CD4-positive, alpha-beta T cell (primary cell): ENCODE measurements at regions not wholly inside any gene's neighbourhood (a gene's known extent, or its start where the extent isn't known, plus 50 kb on each side); places are given as distances from the start of the nearest gene placed in this dataset.

Experiments
- ATAC-seq: fragments of 200-7000 bp; cut with Tn5 transposase; one replicate; pipeline ENCODE4 v1.10.0; 2022; ENCODE audit warnings: mild to moderate bottlenecking; ENCODE audit not compliant: poor library complexity
- CTCF ChIA-PET: fragments of 350-600 bp; sonication (Branson Sonifier 250); formaldehyde crosslinking; loops from one replicate; lab custom pipeline; 2021; ENCODE audit warnings: antibody characterized with exemption, inconsistent platforms; lab: Charles Lee
- POLR2A ChIA-PET: fragments of 350-600 bp; sonication (Branson Sonifier 250); formaldehyde crosslinking; loops from one replicate; lab custom pipeline; 2021; ENCODE audit warnings: antibody characterized with exemption, inconsistent platforms; lab: Charles Lee
- DNase-seq, 14 experiments: peaks; one replicate each; pipeline ENCODE4 v3.0.0-alpha.2; 2013 to 2020; ENCODE audit warnings: mixed read lengths in 2 of 14
- H3K27ac ChIP-seq, 2 donors: one replicate each; pipeline versions ENCODE4 v1.5.1 to v1.7.0; 2013; ENCODE audit warnings: low read length in 2 of 2, low read depth in 1 of 2, mild to moderate bottlenecking in 1 of 2
- H3K27me3 ChIP-seq, 2 experiments: 1 replicate in 1 of 2; 2 replicates in 1 of 2; pipeline versions ENCODE4 v1.6.1 to v1.7.0; 2013; ENCODE audit warnings: low read length in 2 of 2, control low read depth in 1 of 2, mild to moderate bottlenecking in 1 of 2, moderate library complexity in 1 of 2; ENCODE audit not compliant: insufficient read depth in 2 of 2, control insufficient read depth in 1 of 2
- H3K36me3 ChIP-seq: one replicate; pipeline ENCODE4 v1.6.1; 2013; ENCODE audit warnings: low read length, control low read depth; ENCODE audit not compliant: insufficient read depth
- H3K4me1 ChIP-seq: one replicate; pipeline ENCODE4 v1.6.1; 2013; ENCODE audit warnings: low read length, control low read depth; ENCODE audit not compliant: insufficient read depth
- H3K4me3 ChIP-seq: one replicate; pipeline ENCODE4 v1.5.1; 2013; ENCODE audit warnings: mild to moderate bottlenecking, low read length, moderate library complexity
- H3K9me3 ChIP-seq, 2 experiments: 1 replicate in 1 of 2; 2 replicates in 1 of 2; pipeline versions ENCODE4 v1.6.1 to v1.7.0; 2013; ENCODE audit warnings: low read length in 2 of 2, mild to moderate bottlenecking in 2 of 2, control low read depth in 1 of 2, moderate library complexity in 1 of 2; ENCODE audit not compliant: control insufficient read depth in 1 of 2, insufficient read depth in 1 of 2
- H3K27ac Mint-ChIP-seq: one replicate; pipeline ENCODE4 v1.8.0; 2020; ENCODE audit warnings: mixed read lengths
- H3K27me3 Mint-ChIP-seq: one replicate; pipeline ENCODE4 v1.8.0; 2021; ENCODE audit warnings: mixed read lengths
- H3K36me3 Mint-ChIP-seq: one replicate; pipeline ENCODE4 v1.8.0; 2021; ENCODE audit warnings: low read depth, mixed read lengths
- H3K4me1 Mint-ChIP-seq: one replicate; pipeline ENCODE4 v1.8.0; 2021; ENCODE audit warnings: low read depth, mixed read lengths
- H3K4me3 Mint-ChIP-seq: one replicate; pipeline ENCODE4 v1.8.0; 2020; ENCODE audit warnings: mild to moderate bottlenecking, mixed read lengths
- H3K9me3 Mint-ChIP-seq: one replicate; pipeline ENCODE4 v1.8.0; 2020; ENCODE audit warnings: mixed read lengths
- intact Hi-C, 2 experiments: fragments of 100-400 bp; cut with DNase I in 1 of 2; cut with micrococcal nuclease in 1 of 2; formaldehyde crosslinking; loops; one replicate each; pipeline versions ENCODE4 v1.15.1 to v1.9.0; 2023 to 2025; cut with DNase I, micrococcal nuclease
- TF ChIP-seq, protein P1 (sequence below): fragments of 200-600 bp; IDR thresholded peaks from one replicate; pipeline ENCODE4 v1.8.0; 2022; ENCODE audit warnings: antibody characterized with exemption, mild to moderate bottlenecking

DNA sequence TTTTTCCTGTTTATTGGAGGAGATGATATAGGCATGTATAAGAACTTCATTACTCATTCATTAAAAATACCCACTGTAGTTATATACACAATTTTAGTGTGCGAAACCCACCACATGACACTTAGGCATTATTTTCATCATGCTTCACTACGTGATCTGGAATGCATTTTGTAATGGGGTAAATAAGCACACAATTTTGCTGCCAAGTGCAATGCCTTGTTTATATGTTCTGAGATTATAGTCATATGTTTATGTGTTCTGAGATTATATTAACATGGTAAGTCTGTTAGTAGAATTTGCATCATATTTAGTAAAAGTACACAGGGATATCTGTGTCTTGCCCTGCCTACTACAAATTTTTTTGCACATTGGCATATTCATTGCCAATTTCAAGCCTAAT is 1123.0 kb downstream of the LRFN5 start:
- Histone ChIP-seq H3K4me3 (no peak overlapping the region), H3K9me3 (peaks cover 0 to 6% of the 10 kb centered on the region in 2 experiments), H3K27ac (no peak overlapping the region), H3K27me3 (no peaks in the 10 kb centered on the region), H3K4me1 (no peaks in the 10 kb centered on the region), H3K36me3 (no peaks in the 10 kb centered on the region)
- intact Hi-C loops, result no loop called here
- H3K4me3 Mint-ChIP-seq, result no peak overlapping the region
- ChIA-PET CTCF (no interaction called here), POLR2A (no interaction called here)
- ATAC-seq (no peak), DNase-seq (no peak)
- no peaks in the 10 kb centered on the region for H3K27me3 Mint-ChIP-seq
- no peaks in the 10 kb centered on the region for H3K4me1 Mint-ChIP-seq
- H3K36me3 Mint-ChIP-seq, result no peaks in the 10 kb centered on the region
- H3K27ac Mint-ChIP-seq, result no peak overlapping the region
- peaks cover 8% of the 10 kb centered on the region for H3K9me3 Mint-ChIP-seq
- TF ChIP-seq, protein P1, sequence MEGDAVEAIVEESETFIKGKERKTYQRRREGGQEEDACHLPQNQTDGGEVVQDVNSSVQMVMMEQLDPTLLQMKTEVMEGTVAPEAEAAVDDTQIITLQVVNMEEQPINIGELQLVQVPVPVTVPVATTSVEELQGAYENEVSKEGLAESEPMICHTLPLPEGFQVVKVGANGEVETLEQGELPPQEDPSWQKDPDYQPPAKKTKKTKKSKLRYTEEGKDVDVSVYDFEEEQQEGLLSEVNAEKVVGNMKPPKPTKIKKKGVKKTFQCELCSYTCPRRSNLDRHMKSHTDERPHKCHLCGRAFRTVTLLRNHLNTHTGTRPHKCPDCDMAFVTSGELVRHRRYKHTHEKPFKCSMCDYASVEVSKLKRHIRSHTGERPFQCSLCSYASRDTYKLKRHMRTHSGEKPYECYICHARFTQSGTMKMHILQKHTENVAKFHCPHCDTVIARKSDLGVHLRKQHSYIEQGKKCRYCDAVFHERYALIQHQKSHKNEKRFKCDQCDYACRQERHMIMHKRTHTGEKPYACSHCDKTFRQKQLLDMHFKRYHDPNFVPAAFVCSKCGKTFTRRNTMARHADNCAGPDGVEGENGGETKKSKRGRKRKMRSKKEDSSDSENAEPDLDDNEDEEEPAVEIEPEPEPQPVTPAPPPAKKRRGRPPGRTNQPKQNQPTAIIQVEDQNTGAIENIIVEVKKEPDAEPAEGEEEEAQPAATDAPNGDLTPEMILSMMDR, result no peak

DNA sequence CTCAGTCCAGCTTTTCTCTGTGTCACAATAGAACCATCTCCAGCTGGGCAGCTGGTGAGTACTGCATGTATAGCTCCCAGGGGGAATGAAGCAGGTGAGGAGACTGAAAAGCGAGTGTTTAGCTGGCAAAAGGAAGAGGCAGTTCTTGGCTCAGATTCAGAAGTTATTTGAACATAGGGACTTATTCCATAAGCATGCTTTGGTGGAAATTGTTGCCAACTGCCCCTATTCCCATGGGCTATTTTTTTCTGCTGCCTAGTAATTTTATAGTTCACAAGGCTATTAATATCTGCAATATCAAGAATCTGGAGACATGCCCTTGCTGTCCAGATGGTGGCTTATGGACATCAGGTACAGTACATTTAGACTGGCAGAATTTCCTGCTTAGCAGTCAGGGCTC is 1112.7 kb downstream of the LRFN5 start:
- TF ChIP-seq, protein P1, result no peak
- no peak overlapping the region for H3K4me3 ChIP-seq
- no peak overlapping the region for H3K4me3 Mint-ChIP-seq
- H3K27ac ChIP-seq, result no peak overlapping the region
- no peaks in the 10 kb centered on the region for H3K36me3 ChIP-seq
- ATAC-seq (no peak), DNase-seq (no peak)
- no peaks in the 10 kb centered on the region for H3K4me1 Mint-ChIP-seq
- intact Hi-C loops, result no loop called here
- H3K27me3 ChIP-seq, result no peaks in the 10 kb centered on the region
- H3K9me3 Mint-ChIP-seq, result peaks cover 10% of the 10 kb centered on the region
- POLR2A ChIA-PET, result no interaction called here
- no peaks in the 10 kb centered on the region for H3K9me3 ChIP-seq
- no peaks in the 10 kb centered on the region for H3K36me3 Mint-ChIP-seq
- H3K27me3 Mint-ChIP-seq, result no peaks in the 10 kb centered on the region
- no peak overlapping the region for H3K27ac Mint-ChIP-seq
- CTCF ChIA-PET, result no interaction called here
- H3K4me1 ChIP-seq, result no peaks in the 10 kb centered on the region

DNA sequence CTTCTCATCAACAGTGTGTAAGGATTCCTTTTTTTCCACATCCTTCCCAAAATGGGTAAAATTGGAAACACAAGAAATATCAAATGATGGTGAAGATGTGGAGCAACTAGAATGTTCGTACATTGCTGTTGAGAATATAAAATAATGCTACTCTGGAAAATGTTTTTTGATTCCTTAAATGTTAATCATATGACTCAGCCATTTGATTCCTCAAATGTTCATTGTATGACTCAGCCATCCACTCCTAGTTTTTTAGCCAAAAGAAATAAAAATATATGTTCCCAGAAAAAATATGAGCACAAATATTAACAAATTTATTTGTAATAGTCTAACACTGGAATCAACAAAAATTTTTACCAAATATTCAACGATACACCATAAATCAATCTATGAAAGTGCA is 1108.6 kb downstream of the LRFN5 start:
- no peak overlapping the region for H3K27ac ChIP-seq
- CTCF ChIA-PET, result no interaction called here
- peaks cover 13% of the 10 kb centered on the region for H3K9me3 Mint-ChIP-seq
- no peaks in the 10 kb centered on the region for H3K36me3 Mint-ChIP-seq
- H3K9me3 ChIP-seq, result no peaks in the 10 kb centered on the region
- H3K27me3 Mint-ChIP-seq, result no peaks in the 10 kb centered on the region
- H3K4me1 ChIP-seq, result no peaks in the 10 kb centered on the region
- H3K27ac Mint-ChIP-seq, result no peak overlapping the region
- DNase-seq (no peak), ATAC-seq (no peak)
- POLR2A ChIA-PET, result no interaction called here
- H3K4me3 ChIP-seq, result no peak overlapping the region
- no peak overlapping the region for H3K4me3 Mint-ChIP-seq
- no peaks in the 10 kb centered on the region for H3K36me3 ChIP-seq
- H3K27me3 ChIP-seq, result no peaks in the 10 kb centered on the region
- no peaks in the 10 kb centered on the region for H3K4me1 Mint-ChIP-seq
- intact Hi-C loops, result no loop called here
- TF ChIP-seq, protein P1, result no peak
